ENCODE measurements at regions not wholly inside any gene's neighbourhood (a gene's known extent, or its start where the extent isn't known, plus 50 kb on each side); places are given as distances from the start of the nearest gene placed in this dataset.

DNA sequence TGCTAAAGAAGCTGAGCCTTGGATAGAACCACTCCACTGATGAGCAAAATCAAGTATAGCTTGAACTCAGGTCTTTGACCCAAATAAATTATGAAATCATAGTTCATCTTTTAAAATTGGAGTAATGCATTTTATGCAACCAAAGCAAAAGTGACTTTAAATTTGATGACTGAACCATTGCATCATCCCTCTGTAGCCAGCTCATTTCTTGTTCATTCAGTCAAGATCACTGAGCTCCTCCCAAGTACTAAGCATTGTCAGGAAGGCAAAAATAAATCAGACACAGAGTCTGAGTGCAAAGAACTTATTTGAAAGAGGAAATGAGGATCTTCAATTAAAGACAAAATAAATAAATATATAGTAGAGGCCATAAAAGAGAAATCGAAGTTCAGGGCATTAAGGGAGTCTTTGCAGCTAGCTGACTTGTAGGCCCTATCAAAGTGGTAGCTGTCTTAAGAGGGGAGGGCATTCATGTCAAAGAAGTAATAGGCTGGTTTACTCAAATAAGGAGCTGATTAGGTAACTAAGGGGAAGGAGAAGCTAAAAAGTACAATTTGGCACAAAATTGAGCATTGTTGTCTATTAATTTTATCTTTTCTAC is 411.8 kb downstream of the MTX2 start:
- Mint-ChIP-seq H3K4me3 (no peak overlapping the region), H3K36me3 (no peaks in the 10 kb centered on the region), H3K27me3 (ENCODE audit: low read depth) (no peaks in the 10 kb centered on the region), H3K4me1 (peaks cover 80% of the 10 kb centered on the region), H3K27ac (peak overlapping the region; percentile 80), H3K9me3 (no peaks in the 10 kb centered on the region)
- TF ChIP-seq, protein P1, sequence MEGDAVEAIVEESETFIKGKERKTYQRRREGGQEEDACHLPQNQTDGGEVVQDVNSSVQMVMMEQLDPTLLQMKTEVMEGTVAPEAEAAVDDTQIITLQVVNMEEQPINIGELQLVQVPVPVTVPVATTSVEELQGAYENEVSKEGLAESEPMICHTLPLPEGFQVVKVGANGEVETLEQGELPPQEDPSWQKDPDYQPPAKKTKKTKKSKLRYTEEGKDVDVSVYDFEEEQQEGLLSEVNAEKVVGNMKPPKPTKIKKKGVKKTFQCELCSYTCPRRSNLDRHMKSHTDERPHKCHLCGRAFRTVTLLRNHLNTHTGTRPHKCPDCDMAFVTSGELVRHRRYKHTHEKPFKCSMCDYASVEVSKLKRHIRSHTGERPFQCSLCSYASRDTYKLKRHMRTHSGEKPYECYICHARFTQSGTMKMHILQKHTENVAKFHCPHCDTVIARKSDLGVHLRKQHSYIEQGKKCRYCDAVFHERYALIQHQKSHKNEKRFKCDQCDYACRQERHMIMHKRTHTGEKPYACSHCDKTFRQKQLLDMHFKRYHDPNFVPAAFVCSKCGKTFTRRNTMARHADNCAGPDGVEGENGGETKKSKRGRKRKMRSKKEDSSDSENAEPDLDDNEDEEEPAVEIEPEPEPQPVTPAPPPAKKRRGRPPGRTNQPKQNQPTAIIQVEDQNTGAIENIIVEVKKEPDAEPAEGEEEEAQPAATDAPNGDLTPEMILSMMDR (IDR thresholded peaks at IDR 0.05; ENCODE audit: unreplicated experiment) = no peak
- no peak for DNase-seq (ENCODE audit: low spot score in 2 of 2, unreplicated experiment in 2 of 2)

DNA sequence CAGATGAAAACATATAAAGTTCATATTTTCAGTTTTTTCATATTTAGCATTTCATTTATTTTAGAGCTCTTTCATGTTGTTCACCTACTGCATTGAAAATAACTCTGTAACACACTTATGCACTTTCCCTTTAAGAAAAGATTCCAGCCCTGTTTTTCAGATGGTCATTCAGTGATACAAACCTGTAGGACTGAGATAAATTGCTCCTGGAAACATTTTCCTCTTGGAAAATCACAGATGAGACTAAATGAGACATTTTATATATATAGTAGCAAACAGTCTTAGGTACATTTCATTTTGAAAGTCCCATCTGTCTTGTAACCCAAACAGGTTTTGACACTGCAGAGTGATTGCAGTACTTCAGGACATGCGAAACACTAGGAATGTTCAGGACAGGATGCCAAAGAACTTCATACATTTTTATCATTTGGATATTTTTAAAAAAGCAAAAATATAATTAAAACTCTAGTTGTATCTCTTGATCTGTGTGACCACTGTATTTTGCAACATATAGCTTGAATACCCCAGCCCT is 412.4 kb downstream of the MTX2 start:
- DNase-seq (ENCODE audit: low spot score in 2 of 2, unreplicated experiment in 2 of 2) = no peak
- H3K4me1 Mint-ChIP-seq = peaks cover 81% of the 10 kb centered on the region
- no peaks in the 10 kb centered on the region for H3K36me3 Mint-ChIP-seq
- TF ChIP-seq, protein P1 (IDR thresholded peaks at IDR 0.05; ENCODE audit: unreplicated experiment) = no peak
- H3K27me3 Mint-ChIP-seq (ENCODE audit: low read depth) = no peaks in the 10 kb centered on the region
- H3K9me3 Mint-ChIP-seq = no peaks in the 10 kb centered on the region
- no peak overlapping the region for H3K4me3 Mint-ChIP-seq
- peak overlapping the region; percentile 80 for H3K27ac Mint-ChIP-seq

DNA sequence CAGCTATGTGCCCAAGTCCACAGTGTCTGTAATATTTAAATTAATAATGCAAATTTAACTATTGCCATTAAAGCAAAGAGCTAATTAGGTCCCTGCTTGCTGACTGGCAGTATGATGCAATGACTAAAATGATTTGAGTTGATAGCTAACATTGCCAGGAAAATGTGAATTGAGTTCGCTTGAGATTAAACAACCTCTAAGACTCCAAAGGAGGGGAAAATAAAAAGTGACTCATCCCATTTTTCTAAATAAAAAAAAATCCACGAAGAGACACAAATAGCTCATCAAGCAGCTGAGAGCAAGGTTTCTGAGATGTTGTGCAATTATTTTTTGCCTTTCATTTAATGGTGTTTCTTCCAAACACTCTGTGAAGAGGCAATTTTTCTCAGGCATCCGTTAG is 413.0 kb downstream of the MTX2 start:
- no peaks in the 10 kb centered on the region for H3K27me3 Mint-ChIP-seq (ENCODE audit: low read depth)

DNA sequence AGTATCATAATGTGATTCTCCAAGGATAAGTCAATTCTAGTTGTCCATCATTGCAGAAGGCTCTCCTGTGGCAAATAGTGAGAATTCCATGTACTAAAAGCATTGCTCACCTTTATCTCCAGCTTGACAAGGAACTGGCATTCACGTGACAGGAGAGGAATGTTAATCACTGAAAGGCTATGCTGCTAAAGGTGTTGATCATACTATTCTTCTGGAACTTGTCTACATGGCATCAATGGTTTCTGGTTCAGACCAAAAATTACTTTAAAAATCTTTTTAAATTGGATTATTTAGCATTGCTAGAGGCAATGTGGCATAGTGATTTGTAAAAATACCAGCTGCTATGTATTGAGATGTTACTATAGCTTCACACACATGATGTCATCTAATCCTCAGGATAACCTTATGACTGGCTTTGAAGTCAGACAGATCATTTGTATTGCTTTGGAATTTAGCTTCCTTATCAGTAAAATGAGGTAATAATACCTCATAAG is 414.4 kb downstream of the MTX2 start:
- peaks cover 85% of the 10 kb centered on the region for H3K4me1 Mint-ChIP-seq
- H3K9me3 Mint-ChIP-seq = no peaks in the 10 kb centered on the region
- DNase-seq (ENCODE audit: low spot score in 2 of 2, unreplicated experiment in 2 of 2) = no peak
- H3K4me3 Mint-ChIP-seq = no peak overlapping the region
- H3K27me3 Mint-ChIP-seq (ENCODE audit: low read depth) = no peaks in the 10 kb centered on the region
- H3K27ac Mint-ChIP-seq = peak overlapping the region; percentile 13
- no peaks in the 10 kb centered on the region for H3K36me3 Mint-ChIP-seq
- TF ChIP-seq, protein P1 (IDR thresholded peaks at IDR 0.05; ENCODE audit: unreplicated experiment) = no peak

More for the DNA sequence above, 413.0 kb downstream of the MTX2 start:
- no peak for DNase-seq (ENCODE audit: low spot score in 2 of 2, unreplicated experiment in 2 of 2)
- Mint-ChIP-seq H3K4me3 (no peak overlapping the region), H3K36me3 (no peaks in the 10 kb centered on the region), H3K9me3 (no peaks in the 10 kb centered on the region), H3K4me1 (peaks cover 81% of the 10 kb centered on the region), H3K27ac (peak overlapping the region; percentile 77)
- TF ChIP-seq, protein P1 (IDR thresholded peaks at IDR 0.05; ENCODE audit: unreplicated experiment) = no peak

DNA sequence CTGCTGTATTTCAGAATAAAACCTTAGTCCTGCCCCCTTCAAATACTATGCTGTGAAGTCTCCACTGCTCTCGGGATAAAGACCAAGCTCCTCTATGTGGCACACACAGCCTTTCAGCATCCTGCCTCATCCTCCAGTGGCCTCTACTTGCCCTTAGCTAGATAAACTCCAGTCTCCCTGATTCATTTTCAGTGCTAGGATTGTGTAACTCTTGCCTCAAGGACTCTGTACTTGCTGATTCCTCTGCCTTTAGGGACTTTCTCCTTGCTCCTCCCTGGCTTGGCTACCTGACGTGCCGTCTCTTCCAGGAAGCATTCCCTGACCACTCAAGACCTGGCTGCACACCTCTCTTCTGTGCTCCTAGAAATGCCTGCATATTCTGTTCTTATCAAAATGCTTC is 416.7 kb downstream of the MTX2 start:
- Mint-ChIP-seq H3K9me3 (no peaks in the 10 kb centered on the region), H3K4me3 (no peak overlapping the region), H3K36me3 (no peaks in the 10 kb centered on the region), H3K27ac (peak overlapping the region; percentile 17), H3K27me3 (ENCODE audit: low read depth) (no peaks in the 10 kb centered on the region), H3K4me1 (peaks cover 77% of the 10 kb centered on the region)
- TF ChIP-seq, protein P1 (IDR thresholded peaks at IDR 0.05; ENCODE audit: unreplicated experiment) = no peak
- DNase-seq (ENCODE audit: low spot score in 2 of 2, unreplicated experiment in 2 of 2) = no peak
